H9 (cell line): ENCODE measurements at regions not wholly inside any gene's neighbourhood (a gene's known extent, or its start where the extent isn't known, plus 50 kb on each side); places are given as distances from the start of the nearest gene placed in this dataset.

Source experiments
- DNase-seq: peaks from one replicate; pipeline ENCODE4 v3.0.0-alpha.2; 2017
- H2AFZ ChIP-seq: one replicate; pipeline ENCODE4 v1.6.1; 2013; ENCODE audit warnings: mild to moderate bottlenecking, low read length, control low read depth, moderate library complexity
- H2AK5ac ChIP-seq: 2 replicates; pipeline ENCODE4 v1.6.1; 2013; ENCODE audit warnings: low read length, control low read depth, mixed read lengths; ENCODE audit not compliant: insufficient read length
- H2BK120ac ChIP-seq: one replicate; pipeline ENCODE4 v1.6.1; 2013; ENCODE audit warnings: low read depth, mild to moderate bottlenecking, low read length, control low read depth, inconsistent platforms; ENCODE audit not compliant: poor library complexity, severe bottlenecking
- H2BK12ac ChIP-seq: 2 replicates; pipeline ENCODE4 v1.6.1; 2013; ENCODE audit warnings: low read length, control low read depth, mixed read lengths, low read depth; ENCODE audit not compliant: insufficient read length
- H2BK15ac ChIP-seq: 2 replicates; pipeline ENCODE4 v1.6.1; 2013; ENCODE audit warnings: low read depth, low read length, control low read depth
- H2BK20ac ChIP-seq: one replicate; pipeline ENCODE4 v1.6.1; 2013; ENCODE audit warnings: low read depth, mild to moderate bottlenecking, low read length, control low read depth, inconsistent platforms; ENCODE audit not compliant: poor library complexity, severe bottlenecking
- H2BK5ac ChIP-seq: 2 replicates; pipeline ENCODE4 v1.6.1; 2013; ENCODE audit warnings: low read length, control low read depth, mixed read lengths; ENCODE audit not compliant: insufficient read length
- H3K14ac ChIP-seq: 2 replicates; pipeline ENCODE4 v1.6.1; 2013; ENCODE audit warnings: low read length, control low read depth; ENCODE audit not compliant: insufficient read depth
- H3K18ac ChIP-seq: 2 replicates; pipeline ENCODE4 v1.6.1; 2013; ENCODE audit warnings: low read depth, mild to moderate bottlenecking, mixed read lengths, low read length, control low read depth; ENCODE audit not compliant: insufficient read length
- H3K23ac ChIP-seq: 2 replicates; pipeline ENCODE4 v1.6.1; 2013; ENCODE audit warnings: low read length, control low read depth, mixed read lengths, low read depth; ENCODE audit not compliant: insufficient read length
- H3K23me2 ChIP-seq: 2 replicates; pipeline ENCODE4 v1.6.1; 2013; ENCODE audit warnings: low read depth, mild to moderate bottlenecking, mixed read lengths, low read length, control low read depth; ENCODE audit not compliant: insufficient read length, poor library complexity, severe bottlenecking
- H3K27ac ChIP-seq: 2 replicates; pipeline ENCODE4 v1.5.1; 2013; ENCODE audit warnings: low read length, control low read depth, mixed read lengths, low read depth; ENCODE audit not compliant: insufficient read length
- H3K27me3 ChIP-seq: 2 replicates; pipeline ENCODE4 v1.6.1; 2013; ENCODE audit warnings: low read length, control low read depth, inconsistent platforms; ENCODE audit not compliant: insufficient read depth
- H3K4ac ChIP-seq: 2 replicates; pipeline ENCODE4 v1.6.1; 2013; ENCODE audit warnings: low read depth, mild to moderate bottlenecking, control low read depth, inconsistent platforms, low read length, moderate library complexity
- H3K4me1 ChIP-seq: 2 replicates; pipeline ENCODE4 v1.6.1; 2013; ENCODE audit warnings: low read length, control low read depth, inconsistent platforms; ENCODE audit not compliant: insufficient read depth
- H3K4me2 ChIP-seq: 2 replicates; pipeline ENCODE4 v1.6.1; 2013; ENCODE audit warnings: low read length, control low read depth, mixed read lengths; ENCODE audit not compliant: insufficient read length, insufficient read depth
- H3K56ac ChIP-seq: 2 replicates; pipeline ENCODE4 v1.6.1; 2013; ENCODE audit warnings: low read depth, mild to moderate bottlenecking, mixed read lengths, low read length, control low read depth; ENCODE audit not compliant: insufficient read length
- H3K79me1 ChIP-seq: 2 replicates; pipeline ENCODE4 v1.6.1; 2013; ENCODE audit warnings: low read depth, mild to moderate bottlenecking, moderate library complexity, low read length, control low read depth, inconsistent platforms; ENCODE audit not compliant: insufficient read depth, poor library complexity, severe bottlenecking
- H3K79me2 ChIP-seq: 2 replicates; pipeline ENCODE4 v1.6.1; 2013; ENCODE audit warnings: low read length, control low read depth, inconsistent platforms; ENCODE audit not compliant: insufficient read depth
- H3K9ac ChIP-seq: 2 replicates; pipeline ENCODE4 v1.6.1; 2013; ENCODE audit warnings: low read length, control low read depth, mixed read lengths; ENCODE audit not compliant: insufficient read length; ENCODE audit errors: extremely low read depth
- H3K9me3 ChIP-seq: one replicate; pipeline ENCODE4 v1.6.1; 2013; ENCODE audit warnings: low read depth, low read length, inconsistent platforms; ENCODE audit not compliant: control insufficient read depth
- H3T11ph ChIP-seq: one replicate; pipeline ENCODE4 v1.6.1; 2013; ENCODE audit warnings: mild to moderate bottlenecking, low read length, control low read depth, inconsistent platforms
- H4K20me1 ChIP-seq: one replicate; pipeline ENCODE4 v1.6.1; 2013; ENCODE audit not compliant: control insufficient read depth, insufficient read length, insufficient read depth
- H4K5ac ChIP-seq: 2 replicates; pipeline ENCODE4 v1.6.1; 2013; ENCODE audit warnings: low read depth, mild to moderate bottlenecking, mixed read lengths, low read length, control low read depth; ENCODE audit not compliant: insufficient read length
- H4K8ac ChIP-seq: replicated peaks from 2 replicates; pipeline ENCODE4 v1.6.1; 2013; ENCODE audit warnings: low read length, control low read depth, mixed read lengths, low read depth; ENCODE audit not compliant: insufficient read length
- H4K91ac ChIP-seq: 2 replicates; pipeline ENCODE4 v1.6.1; 2013; ENCODE audit warnings: low read depth, mild to moderate bottlenecking, moderate library complexity, mixed read lengths, low read length, control low read depth; ENCODE audit not compliant: insufficient read length
- H3K27ac Mint-ChIP-seq, 3 experiments: 2 replicates in 2 of 3; 3 replicates in 1 of 3; pipeline ENCODE4 v1.8.0; 2020 to 2021; ENCODE audit warnings: mixed read lengths in 3 of 3, mild to moderate bottlenecking in 1 of 3, moderate library complexity in 1 of 3
- H3K27me3 Mint-ChIP-seq: 2 replicates; pipeline ENCODE4 v1.8.0; 2021; ENCODE audit warnings: low read depth, mild to moderate bottlenecking, moderate library complexity, mixed read lengths
- H3K36me3 Mint-ChIP-seq, 3 experiments: 2 replicates in 2 of 3; 3 replicates in 1 of 3; pipeline ENCODE4 v1.8.0; 2020 to 2021; ENCODE audit warnings: low read depth in 3 of 3, mixed read lengths in 3 of 3; ENCODE audit not compliant: insufficient read depth in 1 of 3
- H3K4me1 Mint-ChIP-seq, 2 experiments: 2 replicates each; pipeline ENCODE4 v1.8.0; 2020; ENCODE audit warnings: mixed read lengths in 2 of 2
- H3K4me3 Mint-ChIP-seq, 2 experiments: 2 replicates in 1 of 2; 3 replicates in 1 of 2; pipeline ENCODE4 v1.8.0; 2020 to 2021; ENCODE audit warnings: mild to moderate bottlenecking in 2 of 2, mixed read lengths in 2 of 2, moderate library complexity in 1 of 2
- H3K9me3 Mint-ChIP-seq, 2 experiments: 2 replicates in 1 of 2; 3 replicates in 1 of 2; pipeline ENCODE4 v1.8.0; 2020; ENCODE audit warnings: mild to moderate bottlenecking in 2 of 2, mixed read lengths in 2 of 2, moderate library complexity in 1 of 2
- CTCF ChIP-seq: fragments of 200-600 bp; sonication (generic); conservative IDR thresholded peaks from 3 replicates; pipeline ENCODE4 v1.8.0; 2021; ENCODE audit warnings: antibody characterized with exemption, mild to moderate bottlenecking

GRCh38 chr5:145260670-145261069, 574.5 kb downstream of the PRELID2 start:
- H3K23me2 ChIP-seq = no peaks in the 10 kb centered on the region
- no peak overlapping the region for H3K27ac Mint-ChIP-seq
- H3K4me1 ChIP-seq = no peaks in the 10 kb centered on the region
- H3K14ac ChIP-seq = no peak overlapping the region
- peaks cover 6% of the 10 kb centered on the region for H3K9me3 ChIP-seq
- H3K4ac ChIP-seq = no peak overlapping the region
- no peaks in the 10 kb centered on the region for H3K79me2 ChIP-seq
- no peak overlapping the region for H3K27ac ChIP-seq
- no peak overlapping the region for H3T11ph ChIP-seq
- H3K27me3 Mint-ChIP-seq = no peaks in the 10 kb centered on the region
- H2BK120ac ChIP-seq = no peak overlapping the region
- peaks cover 6% of the 10 kb centered on the region in 2 experiments for H3K4me1 Mint-ChIP-seq
- no peak overlapping the region for H3K4me2 ChIP-seq
- H4K8ac ChIP-seq = no peak overlapping the region
- H3K4me3 Mint-ChIP-seq = no peak overlapping the region
- no peak overlapping the region for H4K91ac ChIP-seq
- H4K5ac ChIP-seq = no peak overlapping the region
- no peaks in the 10 kb centered on the region for H4K20me1 ChIP-seq
- no peak overlapping the region for H2AK5ac ChIP-seq
- no peak overlapping the region for H2BK15ac ChIP-seq
- no peak overlapping the region for H2AFZ ChIP-seq
- peaks cover 26 to 31% of the 10 kb centered on the region in 2 experiments for H3K9me3 Mint-ChIP-seq
- H3K36me3 Mint-ChIP-seq = peaks cover 7 to 34% (median 13%) of the 10 kb centered on the region in 3 experiments
- H3K56ac ChIP-seq = no peak overlapping the region
- H2BK12ac ChIP-seq = no peak overlapping the region
- H3K18ac ChIP-seq = no peak overlapping the region
- no peaks in the 10 kb centered on the region for H3K27me3 ChIP-seq
- H2BK5ac ChIP-seq = no peak overlapping the region
- DNase-seq = no peak
- TF ChIP-seq CTCF = no peak
- no peak overlapping the region for H2BK20ac ChIP-seq
- no peaks in the 10 kb centered on the region for H3K79me1 ChIP-seq
- no peak overlapping the region for H3K9ac ChIP-seq
- H3K23ac ChIP-seq = no peak overlapping the region
